A673 (cell line): ENCODE measurements at regions not wholly inside any gene's neighbourhood (a gene's known extent, or its start where the extent isn't known, plus 50 kb on each side); places are given as distances from the start of the nearest gene placed in this dataset.

Experiments
- EZH2 ChIP-seq: fragments of 200-600 bp; sonication (generic); IDR thresholded peaks from 2 replicates; pipeline ENCODE4 v1.6.1; 2017; ENCODE audit warnings: borderline replicate concordance, low read depth, mild to moderate bottlenecking, mixed read lengths, antibody characterized with exemption, low read length; ENCODE audit not compliant: poor library complexity, severe bottlenecking
- TF ChIP-seq, protein P1 (sequence below): fragments of 300-800, 200-600 bp; sonication (generic); conservative IDR thresholded peaks from 2 replicates; pipeline ENCODE4 v1.5.1; 2017; ENCODE audit warnings: low read depth, mild to moderate bottlenecking, antibody characterized with exemption, low read length, moderate library complexity, mixed read lengths

DNA sequence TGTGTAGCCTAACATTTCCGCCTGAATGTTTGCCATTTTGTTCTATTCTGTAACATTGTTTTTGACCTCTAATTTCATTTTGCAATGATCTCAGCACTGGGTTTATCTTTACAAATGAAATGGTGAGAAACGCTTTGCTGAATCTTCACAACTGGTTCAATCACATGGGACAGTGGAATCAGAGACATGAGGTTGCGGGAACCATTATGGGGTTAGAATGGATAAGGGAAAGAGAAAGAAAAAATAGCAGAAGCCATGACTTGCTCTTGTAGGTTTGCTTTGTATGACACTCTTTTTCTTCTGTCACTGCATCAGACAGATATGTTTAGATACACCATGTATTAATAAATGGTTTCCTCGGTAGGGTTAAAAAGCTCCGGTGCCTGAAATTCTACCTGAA, 114.3 kb upstream of the PELI1 start:
- TF ChIP-seq, protein P1, sequence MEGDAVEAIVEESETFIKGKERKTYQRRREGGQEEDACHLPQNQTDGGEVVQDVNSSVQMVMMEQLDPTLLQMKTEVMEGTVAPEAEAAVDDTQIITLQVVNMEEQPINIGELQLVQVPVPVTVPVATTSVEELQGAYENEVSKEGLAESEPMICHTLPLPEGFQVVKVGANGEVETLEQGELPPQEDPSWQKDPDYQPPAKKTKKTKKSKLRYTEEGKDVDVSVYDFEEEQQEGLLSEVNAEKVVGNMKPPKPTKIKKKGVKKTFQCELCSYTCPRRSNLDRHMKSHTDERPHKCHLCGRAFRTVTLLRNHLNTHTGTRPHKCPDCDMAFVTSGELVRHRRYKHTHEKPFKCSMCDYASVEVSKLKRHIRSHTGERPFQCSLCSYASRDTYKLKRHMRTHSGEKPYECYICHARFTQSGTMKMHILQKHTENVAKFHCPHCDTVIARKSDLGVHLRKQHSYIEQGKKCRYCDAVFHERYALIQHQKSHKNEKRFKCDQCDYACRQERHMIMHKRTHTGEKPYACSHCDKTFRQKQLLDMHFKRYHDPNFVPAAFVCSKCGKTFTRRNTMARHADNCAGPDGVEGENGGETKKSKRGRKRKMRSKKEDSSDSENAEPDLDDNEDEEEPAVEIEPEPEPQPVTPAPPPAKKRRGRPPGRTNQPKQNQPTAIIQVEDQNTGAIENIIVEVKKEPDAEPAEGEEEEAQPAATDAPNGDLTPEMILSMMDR = no peak
- TF ChIP-seq EZH2 = no peak
